SK-N-DZ (cell line): ENCODE measurements at regions not wholly inside any gene's neighbourhood (a gene's known extent, or its start where the extent isn't known, plus 50 kb on each side); places are given as distances from the start of the nearest gene placed in this dataset.

Experiments used
- DNase-seq: peaks from one replicate; pipeline ENCODE4 v3.0.0-alpha.2; 2015; ENCODE audit warnings: low spot score

GRCh38 chr1:170864238-170864637 lies 71.1 kb upstream of the MROH9 start:
- no peak for DNase-seq

GRCh38 chr1:170864876-170865538 lies 70.3 kb upstream of the MROH9 start:
- no peak for DNase-seq

GRCh38 chr1:170866646-170867045 lies 68.7 kb upstream of the MROH9 start:
- no peak for DNase-seq

- no peak for DNase-seq
These were observed 63.5 kb upstream of the MROH9 start for GRCh38 chr1:170871868-170872267.

- no peak for DNase-seq
These were observed 62.7 kb upstream of the MROH9 start for GRCh38 chr1:170872663-170873062.

GRCh38 chr1:170874671-170875070 lies 60.7 kb upstream of the MROH9 start:
- no peak for DNase-seq

GRCh38 chr1:170881268-170882265 lies 53.8 kb upstream of the MROH9 start:
- DNase-seq, result peak; percentile 2
